Cardiac muscle cell (in vitro differentiated cells and primary cell): ENCODE measurements at regions not wholly inside any gene's neighbourhood (a gene's known extent, or its start where the extent isn't known, plus 50 kb on each side); places are given as distances from the start of the nearest gene placed in this dataset.

ENCODE experiments used
- DNase-seq, 2 donors: peaks; one replicate each; pipeline versions ENCODE4 v3.0.0 to v3.0.0-alpha.2; 2010 to 2017; ENCODE audit warnings: low read depth in 1 of 2, low spot score in 1 of 2
- H3K27ac ChIP-seq: fragments of 200-600 bp; sonication (generic); 2 replicates; pipeline ENCODE4 v1.5.1; 2016
- H3K27me3 ChIP-seq: fragments of 200-600 bp; sonication (generic); 2 replicates; pipeline ENCODE4 v1.6.0; 2016; ENCODE audit warnings: control low read depth
- H3K36me3 ChIP-seq: fragments of 200-600 bp; sonication (generic); 2 replicates; pipeline ENCODE4 v1.5.1; 2016; ENCODE audit warnings: control low read depth
- H3K4me1 ChIP-seq: fragments of 200-600 bp; sonication (generic); 2 replicates; pipeline ENCODE4 v1.8.1; 2017; ENCODE audit warnings: low read depth, mild to moderate bottlenecking, mixed run types
- H3K4me3 ChIP-seq: fragments of 200-600 bp; sonication (generic); 2 replicates; pipeline ENCODE4 v1.5.1; 2016; ENCODE audit warnings: mild to moderate bottlenecking
- H3K9me3 ChIP-seq: fragments of 200-600 bp; sonication (generic); 2 replicates; pipeline ENCODE4 v1.5.1; 2017; ENCODE audit warnings: low read depth, mild to moderate bottlenecking, control low read depth
- CTCF ChIP-seq: IDR thresholded peaks from 2 replicates; pipeline ENCODE4 v1.5.1; 2012; ENCODE audit warnings: low read depth, mild to moderate bottlenecking, low read length

- Histone ChIP-seq H3K4me1 (no peaks in the 10 kb centered on the region), H3K4me3 (no peak overlapping the region), H3K27me3 (peaks cover 9% of the 10 kb centered on the region), H3K9me3 (no peaks in the 10 kb centered on the region), H3K36me3 (no peaks in the 10 kb centered on the region), H3K27ac (no peak overlapping the region)
- no peak for TF ChIP-seq CTCF
- no peak for DNase-seq
These were observed 50.8 kb upstream of the IRX4 start for GRCh38 chr5:1933364-1934055.
